PC-9 (cell line): ENCODE measurements at regions not wholly inside any gene's neighbourhood (a gene's known extent, or its start where the extent isn't known, plus 50 kb on each side); places are given as distances from the start of the nearest gene placed in this dataset.
A peak's percentile ranks its signal among the peaks of the same experiment; 100 is the strongest.

Experiments
- BruUV-seq: library from RNA; stranded (reverse); fragments of 400-500 nt; replicated peaks from 2 replicates; lab custom pipeline; 2021; lab: Mats Ljungman, UMichigan
- CTCF ChIA-PET: fragments of 300-600 bp; sonication (Branson Sonifier 250); formaldehyde crosslinking; loops from one replicate; lab custom pipeline; 2022; ENCODE audit warnings: antibody characterized with exemption; lab: Charles Lee
- POLR2A ChIA-PET: fragments of 300-600 bp; sonication (Branson Sonifier 250); formaldehyde crosslinking; loops from one replicate; lab custom pipeline; 2022; ENCODE audit warnings: antibody characterized with exemption; ENCODE audit not compliant: unreplicated experiment; lab: Charles Lee
- DNase-seq, 2 experiments: peaks; one replicate each; pipeline versions ENCODE4 v3.0.0 to v3.0.0-alpha.2; 2015 to 2022; ENCODE audit warnings: mixed read lengths in 1 of 2
- H2AFZ ChIP-seq: fragments of 200-600 bp; sonication (generic); 2 replicates; pipeline ENCODE4 v1.8.1; 2017; ENCODE audit warnings: antibody characterized with exemption
- H3F3A ChIP-seq: fragments of 200-600 bp; sonication (generic); 2 replicates; pipeline ENCODE4 v1.8.1; 2017; ENCODE audit warnings: antibody characterized with exemption, mild to moderate bottlenecking, low read depth; ENCODE audit not compliant: insufficient read depth
- H3K27ac ChIP-seq: fragments of 200-600 bp; sonication (generic); 2 replicates; pipeline ENCODE4 v1.6.1; 2016; ENCODE audit warnings: mixed run types
- H3K27me3 ChIP-seq: fragments of 200-600 bp; sonication (generic); 2 replicates; pipeline ENCODE4 v1.6.1; 2016; ENCODE audit warnings: low read depth, mixed run types; ENCODE audit not compliant: insufficient read depth
- H3K36me3 ChIP-seq: fragments of 200-600 bp; sonication (generic); 2 replicates; pipeline ENCODE4 v1.6.1; 2016; ENCODE audit warnings: low read depth, mixed run types
- H3K4me1 ChIP-seq: fragments of 200-600 bp; sonication (generic); replicated peaks from 2 replicates; pipeline ENCODE4 v1.6.1; 2016; ENCODE audit warnings: mixed run types; ENCODE audit not compliant: insufficient read depth
- H3K4me2 ChIP-seq: fragments of 200-600 bp; sonication (generic); 2 replicates; pipeline ENCODE4 v1.6.1; 2017; ENCODE audit warnings: mixed run types
- H3K4me3 ChIP-seq: fragments of 200-600 bp; sonication (generic); 2 replicates; pipeline ENCODE4 v1.6.1; 2016; ENCODE audit warnings: mixed run types
- H3K79me2 ChIP-seq: fragments of 200-600 bp; sonication (generic); 2 replicates; pipeline ENCODE4 v1.6.1; 2017; ENCODE audit warnings: low read depth, mixed run types
- H3K9me2 ChIP-seq: fragments of 200-600 bp; sonication (generic); 2 replicates; pipeline ENCODE4 v1.8.1; 2017; ENCODE audit warnings: mild to moderate bottlenecking; ENCODE audit not compliant: insufficient read depth
- H3K9me3 ChIP-seq: fragments of 200-600 bp; sonication (generic); 2 replicates; pipeline ENCODE4 v1.8.1; 2016; ENCODE audit warnings: low read depth; ENCODE audit not compliant: insufficient read depth
- H4K20me1 ChIP-seq: fragments of 200-600 bp; sonication (generic); 2 replicates; pipeline ENCODE4 v1.8.1; 2017; ENCODE audit not compliant: insufficient read depth
- EZH2 ChIP-seq: fragments of 200-600 bp; sonication (generic); IDR thresholded peaks from 2 replicates; pipeline ENCODE4 v1.8.0; 2017; ENCODE audit warnings: antibody characterized with exemption, low read depth
- intact Hi-C: fragments of 100-400 bp; cut with micrococcal nuclease; formaldehyde crosslinking; loops from one replicate; pipeline ENCODE4 v1.10.0; 2022; ENCODE audit not compliant: unreplicated experiment
- TF ChIP-seq, protein P1 (sequence below): fragments of 200-600 bp; sonication (generic); conservative IDR thresholded peaks from 2 replicates; pipeline ENCODE4 v1.6.1; 2017; ENCODE audit warnings: mixed run types, antibody characterized with exemption, mild to moderate bottlenecking, moderate library complexity

DNA sequence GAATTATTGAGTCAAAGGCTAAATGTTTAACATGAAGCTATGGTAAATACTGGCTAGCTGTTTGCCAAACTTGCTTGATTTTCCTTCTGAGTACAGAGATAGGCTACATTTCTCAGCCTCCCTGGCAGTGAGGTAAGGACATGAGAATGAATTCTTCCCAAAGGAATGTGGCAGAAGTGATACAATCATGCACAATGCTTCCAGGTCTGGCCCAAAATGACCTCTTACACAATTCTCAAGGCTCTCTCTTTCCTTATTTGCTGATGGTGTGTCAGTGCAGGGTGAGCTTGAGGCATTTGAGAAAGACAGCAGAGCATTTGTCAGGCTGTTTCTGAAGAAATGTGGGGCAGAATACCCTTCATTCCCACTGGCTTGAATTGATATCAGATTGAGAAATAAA is 95.6 kb upstream of the NABP1 start:
- Histone ChIP-seq H3F3A (peaks cover 15% of the 10 kb centered on the region), H3K4me2 (peak overlapping the region; percentile 44; the same call in 1 of the 2 replicates), H4K20me1 (no peaks in the 10 kb centered on the region), H3K36me3 (no peaks in the 10 kb centered on the region), H3K27me3 (no peaks in the 10 kb centered on the region), H2AFZ (no peak overlapping the region), H3K27ac (peak overlapping the region; percentile 94), H3K4me3 (no peak overlapping the region), H3K9me2 (no peaks in the 10 kb centered on the region), H3K9me3 (no peaks in the 10 kb centered on the region), H3K79me2 (no peaks in the 10 kb centered on the region), H3K4me1 (peaks cover 31% of the 10 kb centered on the region)
- ChIA-PET POLR2A (interaction anchor here (0.5 to 1.7 kb wide), 8 partner anchors 9 to 412 kb away, joined by 3 to 11 read pairs (median 4); partner anchors contain the start of gene NABP1), CTCF (interaction anchor here (0.8 kb wide), 1 partner anchor 16 kb away, joined by 3 read pairs; no protein-coding TSS in a partner anchor)
- BruUV-seq: no TSS peak
- no peak for TF ChIP-seq EZH2
- TF ChIP-seq, protein P1, sequence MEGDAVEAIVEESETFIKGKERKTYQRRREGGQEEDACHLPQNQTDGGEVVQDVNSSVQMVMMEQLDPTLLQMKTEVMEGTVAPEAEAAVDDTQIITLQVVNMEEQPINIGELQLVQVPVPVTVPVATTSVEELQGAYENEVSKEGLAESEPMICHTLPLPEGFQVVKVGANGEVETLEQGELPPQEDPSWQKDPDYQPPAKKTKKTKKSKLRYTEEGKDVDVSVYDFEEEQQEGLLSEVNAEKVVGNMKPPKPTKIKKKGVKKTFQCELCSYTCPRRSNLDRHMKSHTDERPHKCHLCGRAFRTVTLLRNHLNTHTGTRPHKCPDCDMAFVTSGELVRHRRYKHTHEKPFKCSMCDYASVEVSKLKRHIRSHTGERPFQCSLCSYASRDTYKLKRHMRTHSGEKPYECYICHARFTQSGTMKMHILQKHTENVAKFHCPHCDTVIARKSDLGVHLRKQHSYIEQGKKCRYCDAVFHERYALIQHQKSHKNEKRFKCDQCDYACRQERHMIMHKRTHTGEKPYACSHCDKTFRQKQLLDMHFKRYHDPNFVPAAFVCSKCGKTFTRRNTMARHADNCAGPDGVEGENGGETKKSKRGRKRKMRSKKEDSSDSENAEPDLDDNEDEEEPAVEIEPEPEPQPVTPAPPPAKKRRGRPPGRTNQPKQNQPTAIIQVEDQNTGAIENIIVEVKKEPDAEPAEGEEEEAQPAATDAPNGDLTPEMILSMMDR: no peak
- intact Hi-C loops: loop anchor here (1.0 to 2.0 kb wide), 3 partner anchors 11 to 55 kb away; no protein-coding TSS in a partner anchor
- peak; percentile 51 to 91 for DNase-seq

DNA sequence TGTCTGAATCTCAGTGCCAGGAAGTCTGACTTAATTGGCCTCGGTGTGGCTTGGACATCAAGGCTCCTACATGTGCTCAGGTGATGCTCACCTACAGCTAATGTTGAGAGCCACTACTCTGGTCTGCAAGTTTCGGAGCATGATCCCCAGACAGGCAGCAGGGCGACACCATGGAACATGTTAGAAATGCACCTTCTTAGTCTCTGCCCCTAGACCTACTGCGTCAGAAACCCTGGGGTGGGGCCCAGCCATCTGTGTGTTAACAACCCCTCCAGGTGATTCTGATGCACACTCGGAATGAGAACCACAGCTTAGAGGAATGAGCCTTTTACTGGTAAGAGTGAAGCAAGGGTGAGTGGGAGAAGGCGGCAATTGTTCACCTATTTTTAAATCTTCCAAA is 86.9 kb upstream of the NABP1 start:
- Histone ChIP-seq H3K27ac (no peak overlapping the region), H3K4me1 (peaks cover 21% of the 10 kb centered on the region), H2AFZ (no peak overlapping the region), H3K4me3 (no peak overlapping the region), H3K27me3 (no peaks in the 10 kb centered on the region), H3K9me3 (no peaks in the 10 kb centered on the region), H3K36me3 (no peaks in the 10 kb centered on the region), H3F3A (peaks cover 27% of the 10 kb centered on the region), H3K9me2 (no peaks in the 10 kb centered on the region), H3K79me2 (no peaks in the 10 kb centered on the region), H4K20me1 (no peaks in the 10 kb centered on the region), H3K4me2 (no peak overlapping the region)
- intact Hi-C loops: no loop called here
- no TSS peak for BruUV-seq
- ChIA-PET CTCF (no interaction called here), POLR2A (no interaction called here)
- TF ChIP-seq EZH2: no peak
- TF ChIP-seq, protein P1: no peak
- no peak for DNase-seq

DNA sequence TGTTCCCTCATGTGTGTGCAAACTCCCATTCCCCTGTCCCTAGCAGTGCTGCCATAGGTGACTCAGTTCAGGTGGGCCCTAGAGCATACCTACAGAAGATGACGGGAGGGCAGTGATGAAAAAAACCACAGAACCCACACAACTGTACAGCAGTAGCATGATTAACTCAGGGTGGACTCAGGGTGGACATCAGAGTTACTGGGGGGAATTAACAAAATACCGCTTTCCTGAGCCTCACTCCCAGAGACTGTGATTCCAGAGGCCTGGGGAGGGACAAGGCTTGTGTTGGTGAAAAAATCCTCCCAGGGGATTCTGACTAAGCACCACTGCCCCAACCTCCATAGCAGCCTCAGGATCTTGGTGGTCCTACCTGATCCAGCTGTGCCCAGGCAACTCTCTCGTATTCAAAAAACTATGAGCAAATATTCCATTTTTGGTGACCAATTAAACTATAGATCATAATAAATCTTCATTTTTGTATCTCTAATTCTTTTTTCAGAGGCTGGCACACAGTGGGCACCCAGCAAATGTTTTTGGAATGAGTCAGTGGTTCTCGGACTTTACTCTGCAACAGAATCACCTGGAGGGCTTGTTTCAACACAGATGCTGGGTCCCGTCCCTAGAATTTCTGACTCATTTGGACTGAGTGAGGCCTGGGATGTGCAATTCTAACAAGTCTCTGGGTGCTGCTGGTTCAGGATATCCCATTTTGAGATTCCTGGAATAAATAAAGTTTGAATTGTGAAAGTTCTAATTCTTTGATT is 84.1 kb upstream of the NABP1 start:
- ChIA-PET CTCF (no interaction called here), POLR2A (no interaction called here)
- H3K36me3 ChIP-seq: no peaks in the 10 kb centered on the region
- peaks cover 21% of the 10 kb centered on the region for H3K4me1 ChIP-seq
- BruUV-seq: no TSS peak
- H3K27ac ChIP-seq: peak overlapping the region; percentile 91
- no peak overlapping the region for H2AFZ ChIP-seq
- intact Hi-C loops: loop anchor here (1.0 to 2.0 kb wide), 3 partner anchors 12 to 83 kb away; no protein-coding TSS in a partner anchor
- H3K9me3 ChIP-seq: no peaks in the 10 kb centered on the region
- no peaks in the 10 kb centered on the region for H3K79me2 ChIP-seq
- no peak overlapping the region for H3K4me3 ChIP-seq
- H4K20me1 ChIP-seq: no peaks in the 10 kb centered on the region
- peaks cover 27% of the 10 kb centered on the region for H3F3A ChIP-seq
- H3K9me2 ChIP-seq: no peaks in the 10 kb centered on the region
- peak overlapping the region; percentile 59 for H3K4me2 ChIP-seq
- TF ChIP-seq, protein P1: no peak
- no peak for TF ChIP-seq EZH2
- peak; percentile 59 to 87 for DNase-seq
- no peaks in the 10 kb centered on the region for H3K27me3 ChIP-seq
